ENCODE measurements at regions not wholly inside any gene's neighbourhood (a gene's known extent, or its start where the extent isn't known, plus 50 kb on each side); places are given as distances from the start of the nearest gene placed in this dataset.
"Not testable (repeated sequence)": the region's sequence is repeated elsewhere in the genome, so short reads cannot be mapped to it uniquely, and the experiment has no call there.

DNA sequence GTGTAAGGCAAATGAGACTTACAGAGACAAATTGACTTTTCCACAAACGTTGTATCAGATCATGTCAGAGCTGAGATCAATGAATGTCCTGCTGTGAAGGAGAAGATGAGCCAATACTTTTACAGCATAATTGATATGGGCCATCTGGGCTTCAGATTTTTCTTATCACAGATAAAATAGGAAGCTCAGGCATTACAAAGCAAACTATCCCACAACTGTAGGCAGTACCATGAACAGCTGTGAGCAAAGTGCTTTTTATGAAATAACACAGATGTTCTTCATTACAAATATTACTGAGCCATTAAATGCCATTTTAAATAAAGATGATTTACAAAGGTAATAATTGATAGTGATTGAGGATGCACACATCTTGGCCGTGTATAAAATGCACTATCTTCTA is 852.3 kb downstream of the OTOL1 start:
- no peak for DNase-seq

DNA sequence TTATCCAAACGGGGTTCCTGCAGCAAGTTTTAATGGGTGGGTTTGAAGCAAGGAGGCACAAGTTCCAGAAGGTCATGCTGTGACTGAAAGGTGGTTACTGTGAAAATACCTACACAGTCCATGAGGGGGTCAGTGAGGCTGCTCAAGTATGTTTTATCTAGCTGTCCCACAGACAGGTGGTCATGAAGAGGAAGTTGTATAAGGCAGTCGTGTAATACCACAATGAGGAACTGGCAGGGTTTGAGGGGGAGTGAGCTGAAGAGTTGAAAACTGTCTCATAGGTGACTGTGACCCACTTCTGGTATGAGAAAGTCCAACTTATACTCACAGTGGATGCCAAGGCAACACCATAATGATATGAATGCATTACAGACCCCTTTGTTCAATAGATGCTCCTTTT is 856.8 kb downstream of the OTOL1 start:
- no peak for DNase-seq

- DNase-seq: no peak
Observed at GRCh38 chr3:162354356-162354755, 857.7 kb downstream of the OTOL1 start.

DNA sequence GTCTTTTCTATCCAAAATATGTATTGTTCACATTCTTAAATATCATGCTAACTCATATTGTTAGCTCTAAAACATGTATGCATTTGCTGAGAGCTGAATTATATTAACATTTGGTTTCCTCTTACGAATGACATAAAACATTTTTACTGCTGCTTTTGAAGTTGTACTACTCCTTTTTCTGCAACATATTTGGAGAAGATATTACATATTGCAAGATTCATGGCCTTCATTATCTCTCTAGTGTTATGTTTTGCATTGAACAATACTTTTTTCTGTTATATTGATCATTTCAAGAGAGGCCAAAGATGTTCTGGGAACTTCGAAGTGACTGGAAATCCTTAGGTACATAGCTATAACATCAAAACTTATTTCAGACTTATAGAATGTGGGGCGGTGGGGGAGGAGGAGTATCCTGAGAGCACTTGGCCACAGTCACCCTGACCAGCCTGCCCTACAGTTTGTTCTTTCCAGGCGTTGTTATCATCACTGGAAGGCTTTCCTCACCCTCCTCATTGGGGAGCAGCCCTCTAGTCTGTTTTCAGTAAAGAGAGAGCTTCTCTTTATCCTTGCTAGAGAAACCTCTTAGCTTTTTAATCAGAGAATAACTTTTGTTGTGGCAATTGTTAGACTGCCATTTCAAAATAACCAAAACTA is 868.6 kb downstream of the OTOL1 start:
- DNase-seq: no peak

GRCh38 chr3:162366166-162366766 is 869.7 kb downstream of the OTOL1 start:
- no peak for DNase-seq

DNA sequence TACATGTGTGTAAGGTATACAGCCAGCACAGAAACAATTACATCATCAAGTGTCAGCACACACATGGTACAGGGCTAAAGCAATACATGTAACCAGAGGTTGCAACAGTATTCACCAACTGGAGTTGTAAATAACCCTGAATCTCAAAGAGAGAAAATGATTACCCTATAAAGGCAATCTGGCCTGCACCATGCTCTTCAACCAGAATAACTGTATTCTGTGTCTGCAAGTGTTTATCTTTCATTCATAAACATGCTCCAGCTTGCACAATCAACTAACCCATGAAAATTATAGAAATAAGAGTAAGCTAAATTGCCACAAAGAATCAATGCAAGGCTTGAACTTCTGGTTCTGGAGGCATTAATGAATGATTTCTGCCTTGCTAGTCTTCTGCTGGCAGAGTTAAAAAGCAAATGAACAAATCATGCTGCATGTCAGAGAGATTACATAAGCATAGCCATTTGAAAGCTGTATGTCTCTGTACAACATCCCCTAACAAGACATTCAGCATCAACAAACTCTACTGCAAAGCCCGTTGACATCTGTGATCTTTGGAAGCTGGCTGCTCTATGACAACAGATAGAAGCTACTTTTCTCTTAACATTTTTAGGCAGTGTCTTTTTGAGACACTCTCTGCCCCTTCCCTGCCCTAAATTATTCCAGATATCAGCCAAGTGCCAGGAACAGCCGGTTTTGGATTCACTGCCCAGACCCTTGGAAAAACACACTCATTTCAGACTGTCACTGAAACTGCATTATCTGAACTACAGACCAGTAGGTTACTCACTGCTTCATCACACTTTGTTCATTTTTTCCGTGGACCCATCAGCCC is 871.0 kb downstream of the OTOL1 start:
- DNase-seq: no peak

DNA sequence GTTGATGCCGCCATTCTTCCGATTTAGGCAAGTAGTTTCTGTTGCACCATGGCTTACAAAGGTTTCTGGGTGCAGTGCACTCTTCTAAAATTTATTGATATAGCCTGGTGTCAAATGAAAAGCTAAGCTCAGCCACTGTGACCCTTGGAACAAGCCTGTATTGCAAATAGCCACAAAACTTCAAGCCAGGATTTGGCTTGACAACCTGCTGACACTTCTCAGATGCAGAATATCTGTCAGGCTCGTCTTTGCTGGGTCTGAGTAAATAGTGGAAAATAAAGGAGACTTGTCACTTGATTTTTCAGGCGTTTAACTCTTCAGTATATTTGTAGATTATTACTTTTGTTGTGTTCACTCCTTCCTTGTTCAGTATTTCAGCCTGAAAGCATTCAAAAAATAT is 871.8 kb downstream of the OTOL1 start:
- DNase-seq: no peak

GRCh38 chr3:162369306-162369705 is 872.7 kb downstream of the OTOL1 start:
- DNase-seq: no peak

DNA sequence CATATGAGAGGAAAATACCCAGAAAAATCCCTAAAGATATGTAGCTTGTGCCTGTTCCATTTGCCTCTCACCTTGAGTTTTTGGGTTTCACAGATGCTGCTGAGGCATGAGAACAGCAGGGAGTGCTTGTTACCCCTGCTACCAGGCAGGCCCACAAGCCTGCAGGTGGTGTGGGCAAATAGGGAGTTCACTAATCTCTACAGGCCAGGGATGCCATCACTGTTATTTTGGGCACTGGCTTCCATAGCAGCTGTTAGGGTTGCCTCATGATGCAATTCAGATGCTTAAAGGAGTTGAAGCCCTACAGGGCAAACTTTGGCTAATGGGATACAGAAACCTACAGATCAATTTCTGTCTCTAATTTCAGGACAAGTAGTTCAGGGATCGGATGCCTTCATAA is 873.5 kb downstream of the OTOL1 start:
- DNase-seq: no peak

GRCh38 chr3:162376761-162377160 is 880.2 kb downstream of the OTOL1 start:
- DNase-seq: no peak

DNA sequence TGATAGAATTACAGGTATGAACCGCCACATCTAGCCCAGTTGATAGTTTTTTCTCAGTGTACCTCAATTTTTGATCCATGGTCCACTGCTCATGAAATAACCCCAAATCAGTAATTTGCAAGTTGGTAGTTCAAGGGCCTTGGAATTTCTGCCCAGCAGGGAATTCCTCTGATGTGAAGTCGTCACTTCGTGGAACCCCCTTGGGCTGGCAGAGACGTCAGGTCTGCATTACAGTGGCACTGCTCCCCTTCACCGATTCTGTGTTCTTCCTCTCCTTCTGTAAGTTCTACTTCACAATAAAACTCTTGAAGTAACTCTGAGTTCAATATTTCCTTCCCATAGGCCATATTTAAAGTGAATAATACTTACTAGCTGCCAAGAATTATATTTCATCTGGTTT is 881.0 kb downstream of the OTOL1 start:
- no peak for DNase-seq

- DNase-seq: no peak
Observed at GRCh38 chr3:162385387-162385786, 888.8 kb downstream of the OTOL1 start.

- no peak for DNase-seq
Observed at GRCh38 chr3:162390891-162391290, 894.3 kb downstream of the OTOL1 start.

DNA sequence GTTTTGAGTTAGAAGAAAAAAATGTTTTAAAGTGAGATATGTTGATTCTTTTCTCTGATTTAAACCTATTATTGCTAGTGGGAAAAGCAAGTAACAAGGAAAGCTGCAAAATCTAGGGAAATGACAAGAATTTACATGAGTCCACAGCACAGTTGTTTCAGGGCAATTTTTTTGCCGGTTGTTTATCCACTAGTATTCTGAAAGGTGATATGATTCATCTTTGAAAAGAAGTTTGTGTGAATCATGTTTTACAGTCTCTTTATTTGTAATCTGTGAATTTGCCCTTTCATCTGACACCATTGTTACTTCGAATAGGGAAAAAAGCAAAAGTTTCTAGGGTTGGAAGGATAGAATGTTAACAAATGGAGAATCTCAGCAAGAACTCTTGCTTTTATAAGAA is 894.7 kb downstream of the OTOL1 start:
- no peak for DNase-seq

DNA sequence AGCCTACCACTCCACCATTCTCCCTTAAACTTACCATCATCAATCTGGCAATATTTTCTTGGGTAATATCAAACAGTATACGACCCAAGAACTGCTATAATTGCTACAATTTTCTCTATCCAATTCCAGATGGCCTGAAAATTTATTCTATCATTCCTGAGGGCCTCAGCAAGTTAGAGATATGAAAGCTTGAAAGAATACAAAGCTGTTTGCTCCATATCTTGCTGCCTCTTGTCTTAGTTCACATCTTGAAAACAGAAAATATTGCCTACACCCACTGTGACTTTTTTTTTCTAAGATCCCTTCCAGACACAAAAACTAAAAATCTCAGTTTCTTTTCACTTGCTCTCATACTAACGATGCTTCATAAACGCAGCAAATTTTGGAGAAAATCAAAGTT is 898.9 kb downstream of the OTOL1 start:
- DNase-seq: no peak

DNA sequence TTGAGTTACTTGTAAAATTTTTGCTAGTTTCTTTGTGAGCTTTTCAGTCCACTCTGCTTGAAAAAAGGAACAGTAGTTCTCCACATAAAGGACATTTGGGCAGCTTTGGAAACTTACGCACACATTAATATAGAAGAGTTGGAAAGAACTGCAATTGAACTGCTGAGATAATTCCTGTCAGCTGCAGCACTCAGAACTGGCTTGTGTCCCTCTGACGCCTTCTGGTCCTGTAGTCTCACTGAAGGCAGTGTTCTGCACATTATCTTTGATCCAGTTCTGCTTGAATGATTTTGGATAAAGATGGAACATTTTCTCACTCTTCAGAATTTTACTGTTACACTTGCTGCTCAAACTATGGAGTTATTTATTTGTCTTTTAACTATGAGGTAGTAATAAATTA is 901.9 kb downstream of the OTOL1 start:
- DNase-seq: no peak

DNA sequence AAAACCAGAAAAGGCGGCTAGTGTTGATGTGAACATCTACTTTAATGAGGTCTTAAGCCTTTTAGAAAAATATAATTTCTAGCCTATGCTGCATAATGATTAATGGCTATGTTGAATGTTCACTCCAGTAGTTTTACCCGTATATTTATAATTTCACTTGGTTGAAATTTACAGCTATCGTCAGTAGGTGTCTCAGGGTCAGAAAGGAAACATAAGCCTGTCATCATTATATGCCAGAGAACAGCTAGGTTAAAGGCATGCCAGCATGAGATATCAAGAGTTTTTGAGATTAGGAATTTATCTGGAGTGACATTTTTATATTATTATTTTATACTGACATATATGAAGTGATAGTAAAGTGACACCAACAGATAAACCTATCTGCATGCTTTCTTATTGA is 904.1 kb downstream of the OTOL1 start:
- no peak for DNase-seq

DNA sequence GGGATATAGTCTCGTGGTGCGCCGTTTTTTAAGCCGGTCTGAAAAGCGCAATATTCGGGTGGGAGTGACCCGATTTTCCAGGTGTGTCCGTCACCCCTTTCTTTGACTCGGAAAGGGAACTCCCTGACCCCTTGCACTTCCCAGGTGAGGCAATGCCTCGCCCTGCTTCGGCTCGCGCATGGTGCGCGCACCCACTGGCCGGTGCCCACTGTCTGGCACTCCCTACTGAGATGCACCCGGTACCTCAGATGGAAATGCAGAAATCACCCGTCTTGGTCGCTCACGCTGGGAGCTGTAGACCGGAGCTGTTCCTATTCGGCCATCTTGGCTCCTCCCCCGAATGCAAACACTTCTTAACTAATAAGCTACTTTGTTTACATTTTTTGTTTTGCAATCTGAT is 914.9 kb downstream of the OTOL1 start:
- DNase-seq: not testable (repeated sequence)

- no peak for DNase-seq
Observed at GRCh38 chr3:162421721-162422120, 925.1 kb downstream of the OTOL1 start.

GRCh38 chr3:162428192-162428591 is 931.6 kb downstream of the OTOL1 start:
- DNase-seq: no peak

- DNase-seq: no peak
Observed at GRCh38 chr3:162435750-162436149, 939.1 kb downstream of the OTOL1 start.

GRCh38 chr3:162436826-162437225 is 940.2 kb downstream of the OTOL1 start:
- no peak for DNase-seq

- DNase-seq: no peak
Observed at GRCh38 chr3:162437480-162437879, 940.9 kb downstream of the OTOL1 start.

DNA sequence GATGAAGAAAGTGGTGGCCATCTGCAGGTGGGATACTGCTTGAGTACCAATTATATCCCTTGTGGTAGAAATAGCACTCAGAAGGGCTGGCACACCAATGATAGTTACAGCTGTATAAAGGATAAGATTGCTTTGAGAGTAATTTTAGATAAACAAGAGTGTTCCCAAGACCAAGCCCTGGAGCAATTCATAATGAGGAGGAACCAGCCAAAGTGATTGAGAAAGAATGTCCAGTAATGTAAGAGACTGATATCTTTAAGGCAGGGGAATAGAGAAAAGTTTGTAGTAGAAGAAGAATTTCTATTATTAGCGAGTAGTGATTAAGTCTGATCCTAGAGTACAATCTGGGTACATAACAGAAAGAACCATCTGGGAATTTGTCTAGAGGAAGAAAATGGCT is 945.1 kb downstream of the OTOL1 start:
- DNase-seq: no peak
